Endothelial cell (in vitro differentiated cells): ENCODE measurements at regions not wholly inside any gene's neighbourhood (a gene's known extent, or its start where the extent isn't known, plus 50 kb on each side); places are given as distances from the start of the nearest gene placed in this dataset.
"Not testable (repeated sequence)": the region's sequence is repeated elsewhere in the genome, so short reads cannot be mapped to it uniquely, and the experiment has no call there.

Experiments used
- DNase-seq: peaks from one replicate; pipeline ENCODE4 v3.0.0; 2021; ENCODE audit warnings: low spot score
- H3K27ac Mint-ChIP-seq: one replicate; pipeline ENCODE4 v1.8.0; 2021; ENCODE audit warnings: mixed read lengths, inconsistent platforms; ENCODE audit not compliant: unreplicated experiment
- H3K27me3 Mint-ChIP-seq: one replicate; pipeline ENCODE4 v1.8.0; 2021; ENCODE audit warnings: mild to moderate bottlenecking, moderate library complexity, mixed read lengths, inconsistent platforms; ENCODE audit not compliant: unreplicated experiment
- H3K36me3 Mint-ChIP-seq: one replicate; pipeline ENCODE4 v1.8.0; 2021; ENCODE audit warnings: mild to moderate bottlenecking, low read depth, mixed read lengths, inconsistent platforms; ENCODE audit not compliant: unreplicated experiment
- H3K4me1 Mint-ChIP-seq: one replicate; pipeline ENCODE4 v1.8.0; 2021; ENCODE audit warnings: mild to moderate bottlenecking, mixed read lengths, inconsistent platforms; ENCODE audit not compliant: unreplicated experiment
- H3K4me3 Mint-ChIP-seq: one replicate; pipeline ENCODE4 v1.8.0; 2021; ENCODE audit warnings: mild to moderate bottlenecking, mixed read lengths, inconsistent platforms; ENCODE audit not compliant: unreplicated experiment
- H3K9me3 Mint-ChIP-seq: one replicate; pipeline ENCODE4 v1.8.0; 2021; ENCODE audit warnings: mixed read lengths, inconsistent platforms; ENCODE audit not compliant: unreplicated experiment
- CTCF ChIP-seq: fragments of 200-600 bp; sonication (generic); IDR thresholded peaks from one replicate; pipeline ENCODE4 v1.5.0; 2021; ENCODE audit warnings: antibody characterized with exemption; ENCODE audit not compliant: unreplicated experiment

DNA sequence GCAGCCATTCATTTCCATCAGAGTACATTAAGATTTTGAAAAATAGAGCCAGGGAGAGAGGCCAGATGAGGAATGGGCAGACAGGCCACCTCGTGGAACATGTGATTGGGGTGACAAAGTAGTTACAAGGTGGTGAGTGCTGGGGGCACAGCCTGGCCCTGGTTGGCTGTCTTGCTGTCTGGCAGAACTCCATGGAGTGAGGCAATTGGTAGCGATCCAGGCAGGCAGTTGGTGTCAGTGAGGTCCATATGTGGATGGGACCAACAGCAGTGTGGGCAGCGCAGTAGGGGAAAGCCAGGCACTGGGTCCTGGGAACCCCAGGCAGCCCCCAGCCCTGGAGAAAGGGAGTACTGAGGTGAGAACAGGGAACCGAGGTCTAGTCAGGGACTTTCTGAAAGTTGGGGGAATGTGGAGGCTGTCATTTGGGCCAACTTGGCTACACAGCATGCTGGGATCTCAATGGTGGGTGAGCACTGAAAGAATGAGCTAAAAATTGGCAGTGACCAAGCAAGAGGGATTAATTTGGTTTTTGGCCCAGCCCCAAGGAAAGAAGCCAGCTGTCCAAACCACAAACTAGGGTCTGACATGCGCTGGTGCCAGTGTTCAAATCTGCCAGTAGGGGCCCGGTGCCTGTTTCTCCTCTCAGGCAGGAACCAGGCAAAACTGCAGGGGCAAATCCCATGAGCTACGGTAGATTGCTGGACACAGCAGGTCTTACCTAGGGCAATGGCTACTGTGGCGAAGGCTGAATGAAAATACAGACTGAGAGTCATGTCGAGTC is 61.4 kb upstream of the E2F3 start:
- H3K27ac Mint-ChIP-seq, result no peak overlapping the region

DNA sequence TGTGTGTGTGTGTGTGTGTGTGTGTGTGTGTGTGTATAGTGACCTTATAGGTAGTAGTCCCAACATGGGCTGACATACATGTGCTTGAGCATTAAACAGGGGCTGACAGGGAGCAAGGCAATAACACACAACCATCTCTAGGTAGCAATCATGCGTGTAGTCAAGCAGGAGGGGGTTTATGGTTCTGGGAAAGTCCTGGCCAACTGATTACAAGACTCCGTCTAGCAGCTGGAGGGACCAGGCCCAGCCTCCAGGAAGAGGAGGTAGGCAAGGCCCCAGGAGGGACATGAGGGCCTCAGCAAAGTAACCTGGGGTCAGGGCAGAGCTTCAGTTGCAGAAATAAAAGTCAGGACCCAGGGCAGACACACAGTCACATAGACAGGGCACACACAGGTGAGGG is 60.6 kb upstream of the E2F3 start:
- Mint-ChIP-seq H3K27me3 (peaks cover 3% of the 10 kb centered on the region), H3K27ac (no peak overlapping the region), H3K36me3 (no peaks in the 10 kb centered on the region), H3K4me1 (peaks cover 6% of the 10 kb centered on the region), H3K4me3 (no peak overlapping the region), H3K9me3 (no peaks in the 10 kb centered on the region)
- no peak for DNase-seq
- no peak for TF ChIP-seq CTCF

More for the DNA sequence above, 61.4 kb upstream of the E2F3 start:
- Mint-ChIP-seq H3K4me1 (peaks cover 9% of the 10 kb centered on the region), H3K27me3 (peaks cover 3% of the 10 kb centered on the region), H3K36me3 (no peaks in the 10 kb centered on the region), H3K4me3 (no peak overlapping the region), H3K9me3 (no peaks in the 10 kb centered on the region)
- no peak for TF ChIP-seq CTCF
- DNase-seq, result no peak

DNA sequence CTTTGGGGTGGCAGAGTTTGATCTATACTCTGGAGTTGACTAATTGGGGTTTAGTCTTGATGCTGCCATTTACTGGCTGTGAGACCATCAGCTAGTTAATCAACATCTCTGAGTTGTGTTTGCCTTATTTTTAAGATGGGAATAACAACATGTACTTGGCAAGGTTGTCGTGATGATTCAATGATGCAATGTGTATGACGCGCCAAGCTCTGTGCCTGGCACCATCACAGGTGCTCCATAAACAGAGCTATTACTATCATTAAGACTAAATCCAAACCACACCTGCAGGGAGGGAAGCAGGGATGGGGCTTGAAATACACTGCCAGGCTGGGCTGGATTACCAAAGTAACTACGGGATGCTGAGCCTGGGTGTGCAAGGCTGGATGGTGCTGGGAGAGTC is 60.1 kb upstream of the E2F3 start:
- H3K36me3 Mint-ChIP-seq, result no peaks in the 10 kb centered on the region
- no peak overlapping the region for H3K27ac Mint-ChIP-seq
- no peak for TF ChIP-seq CTCF
- DNase-seq, result no peak
- H3K27me3 Mint-ChIP-seq, result peaks cover 2% of the 10 kb centered on the region
- H3K9me3 Mint-ChIP-seq, result no peaks in the 10 kb centered on the region
- no peak overlapping the region for H3K4me3 Mint-ChIP-seq
- H3K4me1 Mint-ChIP-seq, result peaks cover 4% of the 10 kb centered on the region

DNA sequence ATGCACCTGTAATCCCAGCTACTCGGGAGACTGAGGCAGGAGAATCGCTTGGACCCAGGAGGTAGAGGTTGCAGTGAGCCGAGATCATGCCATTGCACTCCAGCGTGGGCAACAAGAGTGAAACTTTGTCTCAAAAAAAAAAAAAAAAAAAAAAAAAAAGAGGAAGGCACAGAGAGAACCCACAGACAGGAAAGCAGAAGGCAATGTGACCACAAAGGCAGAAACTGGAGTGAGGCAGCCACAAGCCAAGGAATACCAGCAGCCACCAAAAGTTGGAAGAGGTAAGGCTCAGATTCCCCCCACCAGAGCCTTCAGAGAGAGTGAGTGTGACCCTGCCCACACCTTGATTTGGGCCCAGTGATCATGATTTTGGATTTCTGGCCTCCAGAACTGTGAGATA is 54.7 kb upstream of the E2F3 start:
- not testable (repeated sequence) for H3K4me1 Mint-ChIP-seq, H3K27me3 Mint-ChIP-seq, H3K27ac Mint-ChIP-seq, DNase-seq, H3K36me3 Mint-ChIP-seq, H3K4me3 Mint-ChIP-seq, H3K9me3 Mint-ChIP-seq

- DNase-seq, result no peak
- H3K4me1 Mint-ChIP-seq, result no peaks in the 10 kb centered on the region
- H3K27ac Mint-ChIP-seq, result no peak overlapping the region
- no peaks in the 10 kb centered on the region for H3K27me3 Mint-ChIP-seq
- H3K36me3 Mint-ChIP-seq, result no peaks in the 10 kb centered on the region
- TF ChIP-seq CTCF, result no peak
- H3K4me3 Mint-ChIP-seq, result no peak overlapping the region
- H3K9me3 Mint-ChIP-seq, result no peaks in the 10 kb centered on the region
Measured at GRCh38 chr6:20348041-20348440, 53.6 kb upstream of the E2F3 start.
